ENCODE measurements at regions not wholly inside any gene's neighbourhood (a gene's known extent, or its start where the extent isn't known, plus 50 kb on each side); places are given as distances from the start of the nearest gene placed in this dataset.
"Not testable (repeated sequence)": the region's sequence is repeated elsewhere in the genome, so short reads cannot be mapped to it uniquely, and the experiment has no call there.

GRCh38 chr14:43132441-43132840, 1374.6 kb downstream of the FSCB start:
- ChIA-PET CTCF (no interaction called here), POLR2A (no interaction called here)
- Histone ChIP-seq H3K9me3 (no peaks in the 10 kb centered on the region; the same call in 1 of the 2 replicates), H3K27me3 (replicated peaks; ENCODE audit: control insufficient read depth, insufficient read depth, low read length) (no peaks in the 10 kb centered on the region), H3K4me1 (no peaks in the 10 kb centered on the region), H3K4me3 (ENCODE audit: low read depth, low read length) (no peak overlapping the region), H3K36me3 (ENCODE audit: control insufficient read depth, insufficient read depth, low read length) (no peaks in the 10 kb centered on the region)
- no TSS peak for BruUV-seq (replicated peaks)
- intact Hi-C loops (cut with micrococcal nuclease; ENCODE audit: unreplicated experiment), result no loop called here
- Mint-ChIP-seq H3K4me3 (ENCODE audit: unreplicated experiment) (no peak overlapping the region), H3K4me1 (ENCODE audit: low read depth, unreplicated experiment) (no peaks in the 10 kb centered on the region), H3K27me3 (ENCODE audit: insufficient read depth, unreplicated experiment) (no peaks in the 10 kb centered on the region), H3K36me3 (ENCODE audit: insufficient read depth, unreplicated experiment) (no peaks in the 10 kb centered on the region), H3K9me3 (ENCODE audit: unreplicated experiment) (no peaks in the 10 kb centered on the region), H3K27ac (ENCODE audit: unreplicated experiment) (no peak overlapping the region)
- TF ChIP-seq CTCF (IDR thresholded peaks at IDR 0.05; ENCODE audit: insufficient read depth in 1 of 2, low read depth in 1 of 2, low read length in 1 of 2, severe bottlenecking in 1 of 2, unreplicated experiment in 1 of 2), result no peak
- DNase-seq, result no peak

- H3K9me3 ChIP-seq; H3K27me3 Mint-ChIP-seq (ENCODE audit: insufficient read depth, unreplicated experiment); POLR2A ChIA-PET; H3K4me3 Mint-ChIP-seq (ENCODE audit: unreplicated experiment); H3K4me3 ChIP-seq (ENCODE audit: low read depth, low read length); H3K27me3 ChIP-seq (replicated peaks; ENCODE audit: control insufficient read depth, insufficient read depth, low read length); BruUV-seq (replicated peaks); H3K4me1 Mint-ChIP-seq (ENCODE audit: low read depth, unreplicated experiment); H3K9me3 Mint-ChIP-seq (ENCODE audit: unreplicated experiment); H3K27ac Mint-ChIP-seq (ENCODE audit: unreplicated experiment); H3K4me1 ChIP-seq; CTCF ChIA-PET; H3K36me3 ChIP-seq (ENCODE audit: control insufficient read depth, insufficient read depth, low read length); H3K36me3 Mint-ChIP-seq (ENCODE audit: insufficient read depth, unreplicated experiment); DNase-seq; intact Hi-C loops (cut with micrococcal nuclease; ENCODE audit: unreplicated experiment): not testable (repeated sequence)
Measured at GRCh38 chr14:43128429-43128828, 1378.7 kb downstream of the FSCB start.

- BruUV-seq (replicated peaks); intact Hi-C loops (cut with micrococcal nuclease; ENCODE audit: unreplicated experiment); H3K4me1 Mint-ChIP-seq (ENCODE audit: low read depth, unreplicated experiment); CTCF ChIA-PET; H3K9me3 Mint-ChIP-seq (ENCODE audit: unreplicated experiment); H3K27me3 ChIP-seq (replicated peaks; ENCODE audit: control insufficient read depth, insufficient read depth, low read length); H3K36me3 ChIP-seq (ENCODE audit: control insufficient read depth, insufficient read depth, low read length); H3K4me3 Mint-ChIP-seq (ENCODE audit: unreplicated experiment); H3K9me3 ChIP-seq; DNase-seq; H3K27me3 Mint-ChIP-seq (ENCODE audit: insufficient read depth, unreplicated experiment); H3K36me3 Mint-ChIP-seq (ENCODE audit: insufficient read depth, unreplicated experiment); H3K27ac Mint-ChIP-seq (ENCODE audit: unreplicated experiment); POLR2A ChIA-PET; H3K4me1 ChIP-seq; H3K4me3 ChIP-seq (ENCODE audit: low read depth, low read length): not testable (repeated sequence)
Measured at GRCh38 chr14:43127874-43128273, 1379.2 kb downstream of the FSCB start.

GRCh38 chr14:43123544-43123943, 1383.5 kb downstream of the FSCB start:
- Histone ChIP-seq H3K9me3 (no peaks in the 10 kb centered on the region), H3K27me3 (replicated peaks; ENCODE audit: control insufficient read depth, insufficient read depth, low read length) (no peaks in the 10 kb centered on the region), H3K4me3 (ENCODE audit: low read depth, low read length) (no peak overlapping the region), H3K4me1 (no peaks in the 10 kb centered on the region), H3K36me3 (ENCODE audit: control insufficient read depth, insufficient read depth, low read length) (no peaks in the 10 kb centered on the region)
- Mint-ChIP-seq H3K4me1 (ENCODE audit: low read depth, unreplicated experiment) (no peaks in the 10 kb centered on the region), H3K9me3 (ENCODE audit: unreplicated experiment) (peaks cover 18% of the 10 kb centered on the region), H3K27me3 (ENCODE audit: insufficient read depth, unreplicated experiment) (no peaks in the 10 kb centered on the region), H3K4me3 (ENCODE audit: unreplicated experiment) (no peak overlapping the region), H3K36me3 (ENCODE audit: insufficient read depth, unreplicated experiment) (no peaks in the 10 kb centered on the region), H3K27ac (ENCODE audit: unreplicated experiment) (no peak overlapping the region)
- ChIA-PET POLR2A (no interaction called here), CTCF (no interaction called here)
- intact Hi-C loops (cut with micrococcal nuclease; ENCODE audit: unreplicated experiment), result no loop called here
- no peak for TF ChIP-seq CTCF (IDR thresholded peaks at IDR 0.05; ENCODE audit: insufficient read depth in 1 of 2, low read depth in 1 of 2, low read length in 1 of 2, severe bottlenecking in 1 of 2, unreplicated experiment in 1 of 2)
- BruUV-seq (replicated peaks), result no TSS peak
- no peak for DNase-seq

All from Caco-2 (cell line).